Smooth muscle cell (in vitro differentiated cells): ENCODE measurements at regions not wholly inside any gene's neighbourhood (a gene's known extent, or its start where the extent isn't known, plus 50 kb on each side); places are given as distances from the start of the nearest gene placed in this dataset.

Experiments
- DNase-seq: peaks from one replicate; lab custom pipeline; 2025; ENCODE audit not compliant: unreplicated experiment; lab: John Stamatoyannopoulos, UW
- H2AFZ ChIP-seq: fragments of 200-600 bp; sonication (generic); 2 replicates; pipeline ENCODE4 v1.6.0; 2016; ENCODE audit warnings: antibody characterized with exemption, low read depth, mild to moderate bottlenecking
- H3F3A ChIP-seq: fragments of 200-600 bp; sonication (generic); 2 replicates; pipeline ENCODE4 v1.6.0; 2017; ENCODE audit warnings: antibody characterized with exemption, low read depth
- H3K27ac ChIP-seq: fragments of 200-600 bp; sonication (generic); 2 replicates; pipeline ENCODE4 v1.5.1; 2016; ENCODE audit warnings: low read depth, mild to moderate bottlenecking
- H3K27me3 ChIP-seq: fragments of 200-600 bp; sonication (generic); 2 replicates; pipeline ENCODE4 v1.6.1; 2016; ENCODE audit warnings: low read depth, mild to moderate bottlenecking
- H3K36me3 ChIP-seq: fragments of 200-600 bp; sonication (generic); 2 replicates; pipeline ENCODE4 v1.5.1; 2016; ENCODE audit warnings: low read depth
- H3K4me1 ChIP-seq: fragments of 200-600 bp; sonication (generic); 2 replicates; pipeline ENCODE4 v1.5.1; 2016; ENCODE audit warnings: low read depth
- H3K4me2 ChIP-seq: fragments of 200-600 bp; sonication (generic); 2 replicates; pipeline ENCODE4 v1.6.0; 2016; ENCODE audit warnings: mild to moderate bottlenecking
- H3K4me3 ChIP-seq: fragments of 200-600 bp; sonication (generic); 2 replicates; pipeline ENCODE4 v1.5.1; 2016; ENCODE audit warnings: mild to moderate bottlenecking
- H3K79me2 ChIP-seq: fragments of 200-600 bp; sonication (generic); 2 replicates; pipeline ENCODE4 v1.6.0; 2016; ENCODE audit warnings: low read depth, mild to moderate bottlenecking
- H3K9ac ChIP-seq: fragments of 200-600 bp; sonication (generic); 2 replicates; pipeline ENCODE4 v1.6.0; 2016; ENCODE audit warnings: low read depth
- H3K9me3 ChIP-seq: fragments of 200-600 bp; sonication (generic); replicated peaks from 2 replicates; pipeline ENCODE4 v1.5.1; 2016; ENCODE audit warnings: low read depth
- H4K20me1 ChIP-seq: fragments of 200-600 bp; sonication (generic); 2 replicates; pipeline ENCODE4 v1.6.0; 2016; ENCODE audit warnings: low read depth
- CTCF ChIP-seq: fragments of 200-600 bp; sonication (generic); IDR thresholded peaks from 2 replicates; pipeline ENCODE4 v1.5.1; 2017; ENCODE audit warnings: borderline replicate concordance, mild to moderate bottlenecking, antibody characterized with exemption; ENCODE audit not compliant: insufficient read depth, poor library complexity, severe bottlenecking
- WGBS: methylation state at CpG from one replicate; pipeline ENCODE4 v1.1.7; 2016; ENCODE audit warnings: low lambda C conversion rate; 5-methylcytosine and 5-hydroxymethylcytosine counted together

- Histone ChIP-seq H3K27ac (no peak overlapping the region), H4K20me1 (no peaks in the 10 kb centered on the region), H3K9me3 (no peaks in the 10 kb centered on the region), H2AFZ (no peak overlapping the region), H3K79me2 (no peaks in the 10 kb centered on the region), H3K4me2 (no peak overlapping the region), H3K36me3 (no peaks in the 10 kb centered on the region), H3K4me3 (no peak overlapping the region), H3F3A (no peaks in the 10 kb centered on the region), H3K27me3 (peaks cover 6% of the 10 kb centered on the region), H3K9ac (no peak overlapping the region), H3K4me1 (no peaks in the 10 kb centered on the region)
- WGBS = 79% methylated on average over 1 of the region's 1 CpG
- TF ChIP-seq CTCF = no peak
- no peak for DNase-seq
These were observed 207.2 kb downstream of the ETAA1 start for GRCh38 chr2:67604360-67604759.

GRCh38 chr2:67612576-67613042 is 215.5 kb downstream of the ETAA1 start:
- Histone ChIP-seq H3K27ac (no peak overlapping the region), H3K36me3 (no peaks in the 10 kb centered on the region), H3K4me2 (no peak overlapping the region), H3K4me3 (no peak overlapping the region), H3K9me3 (no peaks in the 10 kb centered on the region), H4K20me1 (no peaks in the 10 kb centered on the region), H3K9ac (no peak overlapping the region), H3K27me3 (no peaks in the 10 kb centered on the region), H3F3A (peaks cover 5% of the 10 kb centered on the region), H3K4me1 (no peaks in the 10 kb centered on the region), H3K79me2 (no peaks in the 10 kb centered on the region), H2AFZ (no peak overlapping the region)
- 87% methylated on average over 4 of the region's 4 CpGs for WGBS
- DNase-seq = no peak
- no peak for TF ChIP-seq CTCF

GRCh38 chr2:67613227-67613626 is 216.1 kb downstream of the ETAA1 start:
- no peak for DNase-seq
- Histone ChIP-seq H3K36me3 (no peaks in the 10 kb centered on the region), H4K20me1 (no peaks in the 10 kb centered on the region), H3K27ac (no peak overlapping the region), H3K4me2 (no peak overlapping the region), H2AFZ (no peak overlapping the region), H3F3A (peaks cover 5% of the 10 kb centered on the region), H3K9me3 (no peaks in the 10 kb centered on the region), H3K79me2 (no peaks in the 10 kb centered on the region), H3K4me3 (no peak overlapping the region), H3K9ac (no peak overlapping the region), H3K27me3 (no peaks in the 10 kb centered on the region), H3K4me1 (no peaks in the 10 kb centered on the region)
- TF ChIP-seq CTCF = no peak
- WGBS = 74% methylated on average over 1 of the region's 1 CpG

GRCh38 chr2:67614454-67614853 is 217.3 kb downstream of the ETAA1 start:
- 86% methylated on average over 1 of the region's 1 CpG for WGBS
- no peak for TF ChIP-seq CTCF

More at GRCh38 chr2:67614454-67614853, 217.3 kb downstream of the ETAA1 start:
- Histone ChIP-seq H3K9me3 (no peaks in the 10 kb centered on the region), H3K4me1 (no peaks in the 10 kb centered on the region), H3F3A (peaks cover 5% of the 10 kb centered on the region), H4K20me1 (no peaks in the 10 kb centered on the region), H3K9ac (no peak overlapping the region), H3K79me2 (no peaks in the 10 kb centered on the region), H3K36me3 (no peaks in the 10 kb centered on the region), H3K4me3 (no peak overlapping the region), H3K27ac (no peak overlapping the region), H2AFZ (no peak overlapping the region), H3K4me2 (no peak overlapping the region), H3K27me3 (no peaks in the 10 kb centered on the region)
- DNase-seq = no peak
